WI38 (cell line): ENCODE measurements at regions not wholly inside any gene's neighbourhood (a gene's known extent, or its start where the extent isn't known, plus 50 kb on each side); places are given as distances from the start of the nearest gene placed in this dataset.

Experiments
- H3K4me3 ChIP-seq: 2 replicates; pipeline ENCODE4 v1.5.1; 2011; ENCODE audit warnings: low read depth, mild to moderate bottlenecking, control low read depth, low read length
- CTCF ChIP-seq: IDR thresholded peaks from 2 replicates; pipeline ENCODE4 v1.5.1; 2012; ENCODE audit warnings: low read depth, mild to moderate bottlenecking, control low read depth, low read length

- no peak for TF ChIP-seq CTCF
- H3K4me3 ChIP-seq: no peak overlapping the region
These were observed 63.5 kb downstream of the PCDH18 start for GRCh38 chr4:137468836-137469235.

- no peak for TF ChIP-seq CTCF
- no peak overlapping the region for H3K4me3 ChIP-seq
These were observed 64.8 kb downstream of the PCDH18 start for GRCh38 chr4:137467537-137467936.

- H3K4me3 ChIP-seq: no peak overlapping the region
- TF ChIP-seq CTCF: no peak
These were observed 68.8 kb downstream of the PCDH18 start for GRCh38 chr4:137463377-137464003.

DNA sequence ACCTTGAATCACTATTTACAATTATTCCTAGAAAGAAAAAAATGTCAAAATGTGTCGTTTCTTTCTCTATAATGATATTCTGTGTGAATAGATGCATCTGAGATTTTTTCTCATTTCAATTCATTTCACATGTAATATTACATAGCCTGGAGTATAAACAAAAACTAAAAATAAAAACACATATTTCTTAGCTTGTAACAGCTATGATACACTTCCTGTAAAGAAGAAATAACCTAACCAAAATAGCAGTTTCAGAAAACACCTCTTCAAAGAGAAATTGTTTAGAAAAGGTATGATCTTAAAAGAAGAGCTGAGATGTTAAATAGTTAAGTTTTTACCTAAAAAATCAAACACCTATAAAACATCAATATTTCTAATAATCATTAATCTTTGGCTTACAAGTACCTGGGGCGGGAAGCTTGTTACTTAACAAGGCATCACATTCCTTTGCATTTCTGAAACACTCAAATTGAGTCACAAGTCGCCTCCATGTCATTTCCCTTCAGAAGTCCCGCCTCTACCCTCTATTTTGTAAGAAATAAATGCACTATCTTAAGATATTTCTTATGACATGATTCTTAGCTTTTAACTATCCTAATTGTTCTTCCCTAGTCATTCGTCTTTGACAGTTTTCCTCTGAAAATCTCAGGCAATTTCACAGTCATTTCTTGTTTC lies 76.5 kb downstream of the PCDH18 start:
- TF ChIP-seq CTCF: no peak
- H3K4me3 ChIP-seq: no peak overlapping the region

DNA sequence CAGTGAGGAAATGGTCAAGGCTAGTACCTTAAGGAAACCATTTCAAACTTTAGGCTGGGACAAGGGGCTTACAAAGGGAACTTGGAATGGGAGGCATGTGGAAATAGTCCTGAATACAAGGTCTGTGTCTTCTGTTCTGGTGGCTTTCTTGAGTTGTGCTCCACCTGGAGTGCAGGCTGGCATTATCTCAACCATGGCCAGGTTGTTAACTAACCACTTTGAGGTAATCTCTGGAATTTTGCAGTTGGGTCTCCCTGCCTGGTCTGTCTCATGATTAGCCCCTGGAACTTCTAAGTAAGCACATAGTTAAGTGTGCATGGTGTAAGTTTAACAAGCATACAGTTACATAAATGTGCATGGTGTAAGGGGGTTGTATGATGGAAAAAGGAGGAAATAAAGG lies 77.5 kb downstream of the PCDH18 start:
- TF ChIP-seq CTCF: no peak

GRCh38 chr4:137452799-137453198 lies 79.5 kb downstream of the PCDH18 start:
- H3K4me3 ChIP-seq: no peak overlapping the region
- no peak for TF ChIP-seq CTCF

More for the DNA sequence above, 77.5 kb downstream of the PCDH18 start:
- no peak overlapping the region for H3K4me3 ChIP-seq

DNA sequence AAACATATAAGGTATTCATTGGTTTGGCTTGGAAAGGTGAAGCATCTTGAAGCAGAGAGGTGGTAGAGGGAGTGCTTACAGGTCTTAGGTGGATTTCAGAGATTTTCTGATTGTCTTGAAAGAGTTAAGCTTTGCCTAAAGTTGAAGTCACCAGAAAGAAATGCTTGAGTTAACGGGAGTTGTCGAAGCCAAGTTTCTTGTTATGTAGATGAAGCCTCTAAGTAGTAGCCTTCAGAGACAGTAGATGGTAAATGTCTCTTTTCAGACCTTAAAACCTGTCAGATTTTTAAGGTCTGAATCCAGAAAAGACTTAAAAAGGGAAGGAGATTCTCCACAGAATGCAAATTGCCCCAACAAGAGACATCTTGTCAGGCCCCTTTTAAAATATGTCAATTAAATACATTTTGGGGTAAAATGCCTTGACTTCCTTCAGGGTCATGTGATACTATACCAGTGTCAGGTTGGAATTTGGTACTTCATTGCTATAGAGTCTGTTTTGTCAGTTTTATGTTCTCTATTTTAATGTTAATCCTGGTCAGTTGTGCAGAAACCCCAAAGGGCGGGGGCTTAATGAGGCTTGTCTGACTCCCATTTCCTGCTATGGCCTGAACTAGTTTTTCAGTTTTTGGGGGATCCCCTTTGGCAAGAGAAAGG lies 81.0 kb downstream of the PCDH18 start:
- H3K4me3 ChIP-seq: no peak overlapping the region
- no peak for TF ChIP-seq CTCF
